ENCODE measurements at regions not wholly inside any gene's neighbourhood (a gene's known extent, or its start where the extent isn't known, plus 50 kb on each side); places are given as distances from the start of the nearest gene placed in this dataset.

GRCh38 chr17:5931616-5932015 is 138.6 kb upstream of the WSCD1 start:
- intact Hi-C loops (cut with DNase I; ENCODE audit: low total_unique reads): no loop called here
- Histone ChIP-seq H3K27me3 (peaks cover 0 to 5% of the 10 kb centered on the region in 2 donors), H3K4me3 (no peak overlapping the region), H3K4me1 (no peaks in the 10 kb centered on the region), H3K9me3 (peaks cover 0 to 8% (median 0%) of the 10 kb centered on the region in 3 donors), H3K27ac (no peak overlapping the region), H3K36me3 (no peaks in the 10 kb centered on the region)
- no peak for TF ChIP-seq CTCF (IDR thresholded peaks at IDR 0.05)
- DNase-seq: no peak

GRCh38 chr17:5933430-5933829 is 136.7 kb upstream of the WSCD1 start:
- TF ChIP-seq CTCF (IDR thresholded peaks at IDR 0.05): no peak
- Histone ChIP-seq H3K36me3 (no peaks in the 10 kb centered on the region), H3K27ac (no peak overlapping the region), H3K9me3 (peaks cover 0 to 8% (median 0%) of the 10 kb centered on the region in 3 donors), H3K4me1 (no peaks in the 10 kb centered on the region), H3K27me3 (peaks cover 0 to 7% of the 10 kb centered on the region in 2 donors), H3K4me3 (no peak overlapping the region)
- intact Hi-C loops (cut with DNase I; ENCODE audit: low total_unique reads): no loop called here
- no peak for DNase-seq

GRCh38 chr17:5941258-5941657 is 128.9 kb upstream of the WSCD1 start:
- DNase-seq: no peak
- Histone ChIP-seq H3K9me3 (no peaks in the 10 kb centered on the region), H3K36me3 (no peaks in the 10 kb centered on the region), H3K4me3 (no peak overlapping the region), H3K27me3 (peaks cover 0 to 11% of the 10 kb centered on the region in 2 donors), H3K4me1 (no peaks in the 10 kb centered on the region), H3K27ac (no peak overlapping the region)
- TF ChIP-seq CTCF (IDR thresholded peaks at IDR 0.05): no peak
- intact Hi-C loops (cut with DNase I; ENCODE audit: low total_unique reads): no loop called here

- Histone ChIP-seq H3K9me3 (no peaks in the 10 kb centered on the region), H3K4me3 (no peak overlapping the region), H3K27me3 (peaks cover 0 to 9% of the 10 kb centered on the region in 2 donors), H3K4me1 (no peaks in the 10 kb centered on the region), H3K27ac (no peak overlapping the region), H3K36me3 (no peaks in the 10 kb centered on the region)
- TF ChIP-seq CTCF (IDR thresholded peaks at IDR 0.05): no peak
- intact Hi-C loops (cut with DNase I; ENCODE audit: low total_unique reads): no loop called here
- DNase-seq: no peak
Observed at GRCh38 chr17:5942687-5943086, 127.5 kb upstream of the WSCD1 start.

- TF ChIP-seq CTCF (IDR thresholded peaks at IDR 0.05): no peak
- no peak for DNase-seq
- intact Hi-C loops (cut with DNase I; ENCODE audit: low total_unique reads): no loop called here
- no peaks in the 10 kb centered on the region for H3K36me3 ChIP-seq
- peaks cover 0 to 9% of the 10 kb centered on the region in 2 donors for H3K27me3 ChIP-seq
- H3K4me3 ChIP-seq: no peak overlapping the region
- no peaks in the 10 kb centered on the region for H3K4me1 ChIP-seq
- H3K9me3 ChIP-seq: no peaks in the 10 kb centered on the region
- H3K27ac ChIP-seq: no peak overlapping the region
Observed at GRCh38 chr17:5943232-5943631, 126.9 kb upstream of the WSCD1 start.

GRCh38 chr17:5943982-5944381 is 126.2 kb upstream of the WSCD1 start:
- TF ChIP-seq CTCF (IDR thresholded peaks at IDR 0.05): no peak
- Histone ChIP-seq H3K36me3 (no peaks in the 10 kb centered on the region), H3K9me3 (no peaks in the 10 kb centered on the region), H3K4me1 (no peaks in the 10 kb centered on the region), H3K27me3 (peaks cover 0 to 8% of the 10 kb centered on the region in 2 donors), H3K4me3 (no peak overlapping the region), H3K27ac (no peak overlapping the region)
- intact Hi-C loops (cut with DNase I; ENCODE audit: low total_unique reads): no loop called here
- DNase-seq: no peak
